ENCODE measurements at regions not wholly inside any gene's neighbourhood (a gene's known extent, or its start where the extent isn't known, plus 50 kb on each side); places are given as distances from the start of the nearest gene placed in this dataset.

DNA sequence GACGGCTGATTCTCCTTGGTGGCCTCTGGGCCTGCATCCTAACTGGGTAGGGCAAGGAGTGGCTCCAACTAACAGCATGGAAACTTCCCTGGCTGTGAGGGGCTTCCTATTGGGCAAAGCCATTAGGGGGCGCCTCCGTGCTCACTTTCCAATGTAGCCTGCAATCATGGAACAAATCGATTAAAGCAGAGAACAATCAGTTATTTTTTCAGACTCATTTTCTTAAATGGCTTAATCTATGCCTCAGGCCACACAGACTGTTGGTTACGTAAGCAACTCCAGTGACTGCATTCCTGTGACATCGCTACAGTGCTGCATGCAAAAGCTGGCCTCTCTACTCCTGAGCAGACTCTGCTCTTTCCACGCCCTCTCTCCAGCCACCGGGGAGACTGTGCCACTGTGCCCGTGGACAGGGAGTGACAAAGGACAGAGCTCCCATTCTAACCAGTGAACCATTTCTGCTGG is 278.9 kb downstream of the KLF13 start:
- TF ChIP-seq, protein P1, sequence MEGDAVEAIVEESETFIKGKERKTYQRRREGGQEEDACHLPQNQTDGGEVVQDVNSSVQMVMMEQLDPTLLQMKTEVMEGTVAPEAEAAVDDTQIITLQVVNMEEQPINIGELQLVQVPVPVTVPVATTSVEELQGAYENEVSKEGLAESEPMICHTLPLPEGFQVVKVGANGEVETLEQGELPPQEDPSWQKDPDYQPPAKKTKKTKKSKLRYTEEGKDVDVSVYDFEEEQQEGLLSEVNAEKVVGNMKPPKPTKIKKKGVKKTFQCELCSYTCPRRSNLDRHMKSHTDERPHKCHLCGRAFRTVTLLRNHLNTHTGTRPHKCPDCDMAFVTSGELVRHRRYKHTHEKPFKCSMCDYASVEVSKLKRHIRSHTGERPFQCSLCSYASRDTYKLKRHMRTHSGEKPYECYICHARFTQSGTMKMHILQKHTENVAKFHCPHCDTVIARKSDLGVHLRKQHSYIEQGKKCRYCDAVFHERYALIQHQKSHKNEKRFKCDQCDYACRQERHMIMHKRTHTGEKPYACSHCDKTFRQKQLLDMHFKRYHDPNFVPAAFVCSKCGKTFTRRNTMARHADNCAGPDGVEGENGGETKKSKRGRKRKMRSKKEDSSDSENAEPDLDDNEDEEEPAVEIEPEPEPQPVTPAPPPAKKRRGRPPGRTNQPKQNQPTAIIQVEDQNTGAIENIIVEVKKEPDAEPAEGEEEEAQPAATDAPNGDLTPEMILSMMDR (IDR thresholded peaks at IDR 0.05; ENCODE audit: insufficient read depth, low read depth, low read length), result no peak
- no peak overlapping the region for H3K4me3 ChIP-seq (ENCODE audit: low read depth, low read length)
- DNase-seq (ENCODE audit: low read depth), result peak; percentile 49

DNA sequence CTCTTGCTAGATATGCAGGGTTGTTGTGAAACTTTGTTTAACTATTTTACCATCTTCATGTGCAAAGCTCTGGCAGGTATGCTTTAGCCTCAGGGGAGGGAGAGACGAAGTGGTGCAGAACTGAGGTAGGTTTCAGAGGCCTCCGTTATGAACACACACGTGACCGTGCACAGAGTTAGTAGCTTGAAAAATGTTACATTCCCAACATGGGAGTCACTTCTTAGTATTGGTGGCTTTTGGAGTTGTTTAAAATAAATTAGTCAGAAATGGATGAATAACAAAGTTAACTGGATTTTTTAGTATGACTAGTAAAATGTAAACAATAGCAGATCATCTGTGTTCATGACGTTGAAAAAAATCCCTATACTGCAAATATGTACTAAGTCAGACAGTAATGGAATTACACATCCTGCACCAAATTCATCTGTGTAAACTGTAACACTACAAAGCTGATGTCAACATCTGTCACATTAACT is 279.6 kb downstream of the KLF13 start:
- H3K4me3 ChIP-seq (ENCODE audit: low read depth, low read length), result no peak overlapping the region
- DNase-seq (ENCODE audit: low read depth), result peak; percentile 51
- TF ChIP-seq, protein P1 (IDR thresholded peaks at IDR 0.05; ENCODE audit: insufficient read depth, low read depth, low read length), result no peak

DNA sequence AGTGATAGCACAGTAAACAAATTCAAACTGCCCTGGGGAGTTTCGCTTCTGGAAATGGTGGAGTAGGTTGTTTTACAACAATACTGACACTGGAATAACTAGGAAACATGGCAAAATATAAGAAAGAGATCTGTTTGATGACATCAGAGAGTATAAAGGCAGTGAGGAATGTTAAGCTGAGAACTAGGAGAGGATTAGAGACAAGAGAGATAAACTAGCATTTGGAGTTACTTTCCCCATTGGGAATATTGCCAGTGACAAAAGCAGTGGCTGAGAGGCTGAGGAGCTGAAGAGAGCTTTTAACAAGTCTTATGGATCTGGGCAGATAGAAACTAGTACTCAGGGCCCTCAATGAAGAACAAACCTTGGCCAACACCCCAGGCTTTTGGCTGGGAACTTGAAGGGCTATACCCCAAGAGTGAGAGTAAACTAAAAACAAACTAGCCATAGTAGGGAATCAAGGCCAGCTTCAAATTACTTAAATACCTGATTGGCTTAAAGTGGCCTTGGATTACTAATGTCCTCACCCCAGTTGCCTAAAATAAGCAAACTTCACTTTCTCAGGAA is 280.4 kb downstream of the KLF13 start:
- TF ChIP-seq, protein P1 (IDR thresholded peaks at IDR 0.05; ENCODE audit: insufficient read depth, low read depth, low read length), result no peak
- DNase-seq (ENCODE audit: low read depth), result no peak
- no peak overlapping the region for H3K4me3 ChIP-seq (ENCODE audit: low read depth, low read length)

DNA sequence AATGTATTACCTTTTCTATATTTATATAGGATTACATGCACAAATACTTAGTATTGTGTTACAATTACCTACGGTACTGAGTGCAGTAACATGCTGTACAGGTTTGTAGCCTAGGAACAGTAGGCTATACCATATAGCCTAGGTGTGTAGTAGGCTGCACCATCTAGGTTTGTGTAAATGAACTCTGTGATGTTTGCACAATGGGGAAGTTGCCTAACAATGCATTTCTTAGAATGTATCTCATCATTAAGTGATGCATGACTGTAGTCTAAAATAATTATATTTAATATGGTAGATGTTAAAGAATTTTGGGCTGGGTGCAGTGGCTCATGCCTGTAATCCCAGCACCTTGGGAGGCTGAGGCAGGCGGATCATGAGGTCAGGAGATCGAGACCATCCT is 281.0 kb downstream of the KLF13 start:
- TF ChIP-seq, protein P1 (IDR thresholded peaks at IDR 0.05; ENCODE audit: insufficient read depth, low read depth, low read length), result no peak
- H3K4me3 ChIP-seq (ENCODE audit: low read depth, low read length), result no peak overlapping the region
- no peak for DNase-seq (ENCODE audit: low read depth)

DNA sequence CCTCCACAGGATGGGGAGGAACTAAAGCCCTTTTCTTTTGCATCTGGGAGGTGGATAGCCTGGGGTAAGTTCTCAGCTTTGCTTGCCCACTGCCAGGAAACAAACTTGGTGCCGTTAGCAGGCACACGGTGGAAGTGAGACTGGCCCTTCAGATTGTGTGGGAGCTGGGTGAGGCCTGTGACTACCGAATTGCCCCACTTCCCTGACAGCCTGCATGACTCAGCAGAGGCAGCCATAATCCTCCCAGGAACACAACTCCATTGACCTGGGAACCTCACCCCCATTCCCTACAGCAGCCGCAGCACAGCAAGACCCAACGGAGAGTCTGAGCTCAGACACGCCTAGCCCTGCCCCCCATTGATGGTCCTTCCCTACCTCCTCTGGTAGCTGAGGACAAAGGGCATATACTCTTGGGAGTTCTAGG is 282.6 kb downstream of the KLF13 start:
- DNase-seq (ENCODE audit: low read depth), result peak; percentile 4
- TF ChIP-seq, protein P1 (IDR thresholded peaks at IDR 0.05; ENCODE audit: insufficient read depth, low read depth, low read length), result no peak
- H3K4me3 ChIP-seq (ENCODE audit: low read depth, low read length), result no peak overlapping the region

DNA sequence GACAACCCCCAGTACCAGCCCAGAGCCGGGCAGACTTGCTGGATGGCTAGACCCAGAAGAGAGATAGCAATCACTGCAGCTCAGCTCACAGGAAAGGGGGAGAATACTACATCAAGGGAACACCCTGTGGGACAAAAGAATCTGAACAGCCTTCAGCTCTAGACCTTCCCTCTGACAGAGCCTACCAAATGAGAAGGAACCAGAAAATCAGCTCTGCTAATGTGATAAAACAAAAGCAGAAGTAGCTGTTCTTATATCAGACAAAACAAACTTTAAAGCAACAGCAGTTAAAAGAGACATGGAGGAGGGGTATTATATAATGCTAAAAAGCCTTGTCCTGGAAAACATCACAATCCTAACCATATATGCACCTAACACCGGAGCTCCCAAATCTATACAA is 283.3 kb downstream of the KLF13 start:
- TF ChIP-seq, protein P1 (IDR thresholded peaks at IDR 0.05; ENCODE audit: insufficient read depth, low read depth, low read length), result no peak
- no peak overlapping the region for H3K4me3 ChIP-seq (ENCODE audit: low read depth, low read length)
- DNase-seq (ENCODE audit: low read depth), result no peak

Measured in fibroblast of villous mesenchyme (primary cell).